ENCODE measurements at regions not wholly inside any gene's neighbourhood (a gene's known extent, or its start where the extent isn't known, plus 50 kb on each side); places are given as distances from the start of the nearest gene placed in this dataset.

GRCh38 chr7:42758124-42758523 is 153.7 kb downstream of the C7orf25 start:
- no peak for DNase-seq (ENCODE audit: low read depth in 3 of 3, low spot score in 1 of 3)

GRCh38 chr7:42756841-42757240 is 155.0 kb downstream of the C7orf25 start:
- DNase-seq (ENCODE audit: low read depth in 3 of 3, low spot score in 1 of 3) = no peak

- no peak for DNase-seq (ENCODE audit: low read depth in 3 of 3, low spot score in 1 of 3)
These were observed 158.0 kb downstream of the C7orf25 start for GRCh38 chr7:42753811-42754363.

GRCh38 chr7:42753367-42753766 is 158.5 kb downstream of the C7orf25 start:
- DNase-seq (ENCODE audit: low read depth in 3 of 3, low spot score in 1 of 3) = no peak

- DNase-seq (ENCODE audit: low read depth in 3 of 3, low spot score in 1 of 3) = no peak
These were observed 161.7 kb downstream of the C7orf25 start for GRCh38 chr7:42750172-42750571.

GRCh38 chr7:42747044-42747443 is 164.8 kb downstream of the C7orf25 start:
- no peak for DNase-seq (ENCODE audit: low read depth in 3 of 3, low spot score in 1 of 3)

GRCh38 chr7:42746214-42746613 is 165.7 kb downstream of the C7orf25 start:
- DNase-seq (ENCODE audit: low read depth in 3 of 3, low spot score in 1 of 3) = no peak

- peak in 1 of 3 donors; percentile 4 for DNase-seq (ENCODE audit: low read depth in 3 of 3, low spot score in 1 of 3)
These were observed 166.4 kb downstream of the C7orf25 start for GRCh38 chr7:42745357-42746059.

GRCh38 chr7:42744746-42745145 is 167.1 kb downstream of the C7orf25 start:
- no peak for DNase-seq (ENCODE audit: low read depth in 3 of 3, low spot score in 1 of 3)

GRCh38 chr7:42743077-42743858 is 168.6 kb downstream of the C7orf25 start:
- no peak for DNase-seq (ENCODE audit: low read depth in 3 of 3, low spot score in 1 of 3)

GRCh38 chr7:42742318-42742717 is 169.6 kb downstream of the C7orf25 start:
- DNase-seq (ENCODE audit: low read depth in 3 of 3, low spot score in 1 of 3) = no peak

- DNase-seq (ENCODE audit: low read depth in 3 of 3, low spot score in 1 of 3) = no peak
These were observed 171.5 kb downstream of the C7orf25 start for GRCh38 chr7:42740408-42740807.

- no peak for DNase-seq (ENCODE audit: low read depth in 3 of 3, low spot score in 1 of 3)
These were observed 172.2 kb downstream of the C7orf25 start for GRCh38 chr7:42739638-42740037.

- DNase-seq (ENCODE audit: low read depth in 3 of 3, low spot score in 1 of 3) = no peak
These were observed 174.9 kb downstream of the C7orf25 start for GRCh38 chr7:42736931-42737330.

GRCh38 chr7:42735081-42735480 is 176.8 kb downstream of the C7orf25 start:
- DNase-seq (ENCODE audit: low read depth in 3 of 3, low spot score in 1 of 3) = no peak

GRCh38 chr7:42734568-42734967 is 177.3 kb downstream of the C7orf25 start:
- DNase-seq (ENCODE audit: low read depth in 3 of 3, low spot score in 1 of 3) = no peak

- DNase-seq (ENCODE audit: low read depth in 3 of 3, low spot score in 1 of 3) = no peak
These were observed 178.8 kb downstream of the C7orf25 start for GRCh38 chr7:42733040-42733439.

GRCh38 chr7:42730586-42730985 is 181.3 kb downstream of the C7orf25 start:
- no peak for DNase-seq (ENCODE audit: low read depth in 3 of 3, low spot score in 1 of 3)

GRCh38 chr7:42729053-42729765 is 182.7 kb downstream of the C7orf25 start:
- DNase-seq (ENCODE audit: low read depth in 3 of 3, low spot score in 1 of 3) = no peak

GRCh38 chr7:42727451-42727850 is 184.4 kb downstream of the C7orf25 start:
- no peak for DNase-seq (ENCODE audit: low read depth in 3 of 3, low spot score in 1 of 3)

- no peak for DNase-seq (ENCODE audit: low read depth in 3 of 3, low spot score in 1 of 3)
These were observed 185.6 kb downstream of the C7orf25 start for GRCh38 chr7:42726066-42726785.

All from stimulated activated CD4-positive, alpha-beta T cell treated with anti-CD3 and anti-CD28 coated beads, TNF-alpha, amount 100 ng/mL, for 1 hour (primary cell).